Body of pancreas (tissue), 4 donors: ENCODE measurements at regions not wholly inside any gene's neighbourhood (a gene's known extent, or its start where the extent isn't known, plus 50 kb on each side); places are given as distances from the start of the nearest gene placed in this dataset.

ENCODE experiments used
- CTCF ChIP-seq, 7 experiments: fragments of 450-650 bp in 4 of 7; fragments of 200-600 bp in 3 of 7; sonication (generic) in 3 of 7; IDR thresholded peaks; one replicate each; pipeline ENCODE4 v1.5.1; 2016 to 2019; ENCODE audit warnings: antibody characterized with exemption in 7 of 7
- POLR2A ChIP-seq, 3 donors: fragments of 450-650 bp; IDR thresholded peaks; one replicate each; pipeline ENCODE4 v1.6.1; 2016; ENCODE audit warnings: antibody characterized with exemption in 3 of 3, mild to moderate bottlenecking in 2 of 3

GRCh38 chr15:97841558-97841957 lies 118.9 kb upstream of the ARRDC4 start:
- TF ChIP-seq CTCF (IDR thresholded peaks at IDR 0.05): no peak
- TF ChIP-seq POLR2A (IDR thresholded peaks at IDR 0.05): no peak
